ENCODE measurements at regions not wholly inside any gene's neighbourhood (a gene's known extent, or its start where the extent isn't known, plus 50 kb on each side); places are given as distances from the start of the nearest gene placed in this dataset.

DNA sequence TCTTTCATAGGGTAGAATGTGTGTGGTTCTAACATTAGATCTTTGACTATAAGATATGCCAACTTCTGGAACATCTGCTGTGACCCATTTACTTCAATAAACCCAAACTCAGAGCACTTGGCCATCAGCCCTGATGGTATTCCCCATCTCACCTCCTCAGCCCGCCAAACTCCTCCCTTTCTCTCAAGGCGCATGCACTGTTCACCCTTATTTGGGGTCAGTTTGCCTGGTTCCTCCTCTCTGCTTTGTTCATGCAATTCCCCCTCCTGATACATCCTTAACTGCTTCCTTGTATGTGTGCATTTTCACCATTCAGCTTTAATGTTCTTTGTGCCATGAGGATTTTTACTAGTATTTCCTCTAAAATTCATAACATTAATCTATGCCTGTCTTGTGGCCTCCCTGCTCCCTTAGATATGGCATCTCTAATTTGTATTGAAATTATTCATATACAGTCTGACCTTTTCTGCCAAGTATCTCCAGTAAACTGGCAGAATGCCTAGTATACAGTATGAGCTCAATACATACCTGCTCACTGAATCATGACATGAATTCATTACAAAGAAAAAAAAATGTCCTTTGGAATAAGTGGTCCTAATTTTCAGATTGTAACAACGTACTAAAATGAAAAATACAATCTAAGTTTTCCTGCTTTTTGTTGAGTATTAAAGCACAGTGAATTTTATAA lies 336.8 kb upstream of the IGFBP3 start:
- DNase-seq (ENCODE audit: low read depth), result peak; percentile 79

DNA sequence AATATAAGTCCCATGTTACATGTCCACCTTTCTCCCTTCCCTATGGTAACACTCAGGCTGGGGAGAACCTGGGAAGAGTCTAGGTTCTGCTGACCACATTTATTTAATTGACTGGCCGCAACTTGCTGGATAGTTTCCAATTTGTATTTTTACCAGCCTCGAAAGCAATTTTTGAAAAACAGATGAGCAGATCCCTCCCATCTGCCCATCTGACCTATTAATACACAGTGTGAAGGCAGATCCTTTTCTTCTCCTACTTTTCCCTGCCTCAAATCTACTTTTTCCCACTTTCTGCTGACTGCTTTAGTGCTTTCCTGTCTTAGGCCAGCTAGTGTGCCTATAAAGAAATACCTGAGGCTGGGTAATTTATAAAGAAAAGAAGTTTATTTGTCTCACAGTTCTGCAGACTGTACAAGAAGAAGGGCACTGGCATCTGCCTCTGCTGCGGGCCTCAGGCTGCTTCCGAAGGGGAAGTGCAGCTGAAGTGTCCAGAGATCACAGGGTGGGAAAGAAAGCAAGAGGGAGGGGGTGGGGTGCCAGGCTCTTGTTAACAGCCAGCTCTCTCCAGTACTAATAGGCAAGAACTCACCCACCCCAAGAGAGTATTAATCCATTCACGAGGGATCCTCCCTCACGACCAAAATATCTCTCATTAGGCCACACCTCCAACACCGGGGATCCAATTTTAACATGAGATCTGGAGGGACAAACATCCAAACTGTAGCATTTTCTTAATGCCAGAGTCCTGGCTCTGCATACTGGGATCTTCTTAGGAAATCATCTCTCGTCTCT lies 336.0 kb upstream of the IGFBP3 start:
- peak; percentile 15 for DNase-seq (ENCODE audit: low read depth)

DNA sequence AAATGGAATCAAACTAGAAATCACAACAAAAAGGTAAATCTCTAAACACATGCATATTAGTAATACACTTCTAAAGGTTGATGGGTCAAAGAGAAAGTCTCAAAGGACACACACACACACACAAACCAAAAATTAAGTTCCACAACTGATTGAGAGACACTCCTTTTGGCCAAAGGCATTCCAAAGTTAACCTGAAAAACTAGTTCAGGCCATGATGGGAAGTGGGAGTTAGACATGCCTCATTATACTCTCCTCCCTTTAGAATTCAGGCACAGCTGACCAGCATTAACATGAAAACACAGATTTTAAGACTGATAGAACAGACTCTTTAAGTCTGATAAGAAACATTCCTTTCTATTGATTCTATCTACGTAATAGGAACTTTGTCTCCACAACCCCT lies 332.4 kb upstream of the IGFBP3 start:
- DNase-seq (ENCODE audit: low read depth), result no peak

DNA sequence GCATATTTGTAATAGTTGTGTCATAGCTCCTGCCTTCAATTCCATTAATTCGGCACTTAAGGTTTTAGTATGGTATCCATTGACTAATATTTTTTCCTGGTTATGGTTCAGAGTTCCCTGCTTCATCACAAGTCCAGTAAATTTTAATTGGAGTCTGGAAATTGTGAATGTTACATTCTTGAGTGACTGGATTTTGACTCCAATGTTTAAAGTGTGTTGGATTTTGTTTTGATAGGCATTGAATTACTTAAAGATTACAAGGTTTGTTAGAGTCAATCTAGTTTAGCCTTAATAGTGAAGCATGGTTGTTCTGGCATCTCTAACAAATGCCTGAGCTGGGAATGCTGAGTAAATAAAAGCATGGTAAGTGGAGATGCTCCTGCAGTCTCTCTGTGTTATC lies 326.6 kb upstream of the IGFBP3 start:
- DNase-seq (ENCODE audit: low read depth), result no peak

DNA sequence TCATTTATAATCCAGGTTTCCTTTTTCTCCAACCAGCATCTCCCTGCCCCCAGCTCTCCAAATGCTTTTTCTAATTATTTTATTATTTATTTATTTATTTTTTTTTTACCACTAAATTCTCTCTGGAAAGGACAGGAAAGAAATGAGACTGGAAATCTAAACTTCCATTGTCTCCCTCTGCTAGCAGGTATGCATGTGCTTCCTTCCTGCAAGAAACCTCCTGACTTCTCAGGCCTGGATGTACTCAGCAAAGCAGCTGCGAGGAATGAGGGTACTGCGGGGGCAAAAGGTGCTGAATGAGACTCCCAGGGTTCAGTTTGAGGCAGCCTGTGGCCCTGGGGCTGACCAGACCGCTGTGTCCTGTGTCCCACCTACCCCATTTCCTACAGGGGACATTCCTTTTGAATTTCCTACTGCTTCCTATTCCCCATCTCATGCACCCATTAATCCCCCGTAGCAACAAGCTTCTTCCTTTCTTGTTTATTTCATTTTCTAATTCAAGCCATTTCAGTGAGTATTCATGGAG lies 324.6 kb upstream of the IGFBP3 start:
- no peak for DNase-seq (ENCODE audit: low read depth)

- no peak for DNase-seq (ENCODE audit: low read depth)
Measured at GRCh38 chr7:46244757-46245156, 323.7 kb upstream of the IGFBP3 start.

- no peak for DNase-seq (ENCODE audit: low read depth)
Measured at GRCh38 chr7:46243406-46243805, 322.3 kb upstream of the IGFBP3 start.

DNA sequence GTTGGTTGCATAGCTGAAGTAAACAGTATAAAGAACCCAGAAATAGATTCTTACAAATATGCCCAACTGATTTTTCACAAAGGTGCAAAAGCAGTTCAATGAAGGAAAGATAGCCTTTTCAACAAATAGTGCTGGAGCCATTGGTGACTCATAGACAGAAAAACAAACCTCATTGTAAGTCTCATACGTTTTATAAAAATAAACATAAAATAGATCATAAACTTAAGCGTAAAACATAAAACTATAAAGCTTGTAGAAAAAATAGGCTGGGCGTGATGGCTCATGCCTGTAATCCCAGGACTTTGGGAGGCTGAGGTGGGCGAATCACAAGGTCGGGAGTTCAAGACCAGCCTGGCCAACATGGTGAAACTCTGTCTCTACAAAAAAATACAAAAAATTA lies 318.8 kb upstream of the IGFBP3 start:
- peak; percentile 49 for DNase-seq (ENCODE audit: low read depth)

DNA sequence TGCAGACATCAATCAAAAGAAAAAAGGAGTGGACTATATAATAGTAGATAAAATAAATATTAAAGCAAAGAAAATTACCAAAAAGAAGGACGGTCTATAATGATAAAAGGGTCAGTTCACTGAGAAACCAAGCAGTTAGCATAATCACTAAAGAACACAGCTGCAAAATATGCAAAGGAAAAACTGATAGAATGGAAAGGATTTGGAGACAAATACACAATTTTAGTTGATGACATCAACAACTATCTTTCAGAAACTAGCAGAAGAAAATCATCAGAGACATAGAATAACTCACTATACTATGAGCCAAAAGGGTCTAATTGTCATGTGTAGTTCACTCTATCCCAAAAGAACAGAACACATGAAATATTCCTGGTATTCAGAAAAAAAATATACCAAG lies 316.4 kb upstream of the IGFBP3 start:
- no peak for DNase-seq (ENCODE audit: low read depth)

GRCh38 chr7:46233585-46234329 lies 312.7 kb upstream of the IGFBP3 start:
- no peak for DNase-seq (ENCODE audit: low read depth)

DNA sequence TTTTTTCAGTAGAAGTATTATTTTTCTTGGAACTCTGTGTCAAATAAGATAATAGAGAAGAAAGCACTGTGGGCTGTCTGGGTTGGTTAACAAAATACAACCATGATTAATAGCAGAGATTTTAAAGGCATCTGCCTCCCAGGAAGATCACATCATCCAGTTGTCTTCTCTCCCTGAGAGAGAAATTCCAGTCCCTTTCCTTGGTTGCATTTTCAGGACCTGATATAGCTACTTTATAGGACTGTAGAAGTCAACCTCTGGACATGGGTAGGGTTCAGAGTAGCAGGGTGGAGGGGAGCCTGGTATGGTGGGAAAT lies 309.9 kb upstream of the IGFBP3 start:
- DNase-seq (ENCODE audit: low read depth), result peak; percentile 32

DNA sequence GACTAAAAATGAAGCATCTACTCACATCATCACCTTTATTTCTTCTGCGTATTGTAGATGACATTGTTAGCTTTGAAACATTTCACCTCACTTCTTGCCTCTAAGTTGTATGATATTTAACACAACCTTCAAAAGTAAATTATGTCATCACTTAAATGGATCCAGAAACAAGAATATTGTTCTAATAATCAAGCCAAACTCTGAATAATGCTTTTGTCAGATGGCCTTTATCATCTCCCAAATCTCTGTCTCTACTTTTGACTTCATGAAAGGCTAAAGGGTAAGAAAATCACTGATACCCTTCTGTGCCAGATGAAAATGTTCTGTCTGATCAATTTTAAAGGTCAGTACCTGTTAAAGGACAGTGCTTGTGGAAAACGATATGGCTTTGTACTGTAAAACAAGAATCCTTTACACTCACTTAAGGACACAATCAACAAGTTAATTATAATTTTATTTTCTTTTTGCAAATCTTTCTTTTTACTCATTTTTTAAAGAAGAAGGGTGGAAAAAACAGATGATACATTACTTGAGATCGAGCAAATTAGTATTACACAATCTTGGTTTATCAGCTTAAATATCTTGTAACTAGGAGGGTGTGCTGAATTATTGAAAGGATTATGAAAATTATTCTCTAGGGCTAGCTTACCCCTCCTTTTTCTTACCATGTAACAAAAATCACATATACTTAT lies 309.4 kb upstream of the IGFBP3 start:
- no peak for DNase-seq (ENCODE audit: low read depth)

- peak; percentile 97 for DNase-seq (ENCODE audit: low read depth)
Measured at GRCh38 chr7:46229409-46229808, 308.3 kb upstream of the IGFBP3 start.

GRCh38 chr7:46226860-46227259 lies 305.8 kb upstream of the IGFBP3 start:
- DNase-seq (ENCODE audit: low read depth), result peak; percentile 66

GRCh38 chr7:46224363-46224762 lies 303.3 kb upstream of the IGFBP3 start:
- no peak for DNase-seq (ENCODE audit: low read depth)

GRCh38 chr7:46220066-46220630 lies 299.1 kb upstream of the IGFBP3 start:
- DNase-seq (ENCODE audit: low read depth), result no peak

GRCh38 chr7:46218461-46219200 lies 297.6 kb upstream of the IGFBP3 start:
- no peak for DNase-seq (ENCODE audit: low read depth)

- DNase-seq (ENCODE audit: low read depth), result no peak
Measured at GRCh38 chr7:46215987-46216567, 295.0 kb upstream of the IGFBP3 start.

- DNase-seq (ENCODE audit: low read depth), result no peak
Measured at GRCh38 chr7:46214526-46214925, 293.5 kb upstream of the IGFBP3 start.

DNA sequence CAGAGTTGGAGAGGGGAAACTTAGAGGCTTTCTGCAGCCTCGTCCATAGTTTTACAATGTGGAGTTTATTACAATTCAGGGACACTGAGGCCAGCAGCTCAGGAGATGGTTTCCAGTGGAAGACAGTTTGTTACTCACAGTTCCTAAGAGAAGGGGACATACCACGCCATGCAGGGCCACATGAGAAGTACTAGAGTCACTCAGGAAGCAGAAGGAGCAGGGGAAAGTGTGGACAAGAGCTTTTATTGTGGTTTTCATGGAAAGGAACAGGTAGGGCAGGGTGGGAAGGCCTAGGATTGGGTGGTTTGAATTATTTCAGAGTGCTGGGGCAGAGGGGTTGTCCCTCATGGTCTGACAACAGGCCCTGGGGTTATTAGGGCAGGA lies 292.1 kb upstream of the IGFBP3 start:
- DNase-seq (ENCODE audit: low read depth), result no peak
